Nephron progenitor cell (in vitro differentiated cells): ENCODE measurements at regions not wholly inside any gene's neighbourhood (a gene's known extent, or its start where the extent isn't known, plus 50 kb on each side); places are given as distances from the start of the nearest gene placed in this dataset.

Source experiments
- DNase-seq: peaks from one replicate; pipeline ENCODE4 v3.0.0; 2021
- H3K27ac Mint-ChIP-seq: 2 replicates; pipeline ENCODE4 v1.8.0; 2021; ENCODE audit warnings: mild to moderate bottlenecking, moderate library complexity, mixed read lengths
- H3K27me3 Mint-ChIP-seq: 2 replicates; pipeline ENCODE4 v1.8.0; 2021; ENCODE audit warnings: mild to moderate bottlenecking, low read depth, mixed read lengths; ENCODE audit not compliant: poor library complexity
- H3K36me3 Mint-ChIP-seq: 2 replicates; pipeline ENCODE4 v1.8.0; 2021; ENCODE audit warnings: low read depth, mixed read lengths
- H3K4me1 Mint-ChIP-seq: 2 replicates; pipeline ENCODE4 v1.8.0; 2021; ENCODE audit warnings: mixed read lengths
- H3K4me3 Mint-ChIP-seq: 2 replicates; pipeline ENCODE4 v1.8.0; 2021; ENCODE audit warnings: mild to moderate bottlenecking, moderate library complexity, mixed read lengths
- H3K9me3 Mint-ChIP-seq: 2 replicates; pipeline ENCODE4 v1.8.0; 2021; ENCODE audit warnings: mild to moderate bottlenecking, moderate library complexity, mixed read lengths
- TF ChIP-seq, protein P1 (sequence below): fragments of 200-600 bp; sonication (generic); IDR thresholded peaks from 2 replicates; pipeline ENCODE4 v1.5.0; 2021; ENCODE audit warnings: antibody characterized with exemption

DNA sequence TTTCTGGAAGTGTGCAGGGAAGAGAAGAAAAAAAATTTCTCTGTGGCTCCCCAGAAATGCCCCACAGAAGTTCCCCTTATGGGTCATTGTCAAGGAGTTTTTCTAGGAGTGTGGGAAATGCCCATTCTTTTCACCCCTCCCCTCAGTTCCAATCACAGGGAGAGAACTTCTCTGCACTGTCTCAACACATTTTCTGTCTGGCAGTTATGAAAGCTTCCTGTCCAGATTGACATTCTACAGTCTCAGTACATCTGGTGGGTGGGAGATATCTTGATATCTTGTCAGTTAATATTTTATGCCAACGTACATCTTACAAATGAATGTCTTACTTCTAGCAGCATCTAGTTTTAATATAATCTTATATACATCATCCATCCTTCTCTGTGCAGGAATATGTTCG lies 566.8 kb upstream of the AADAT start:
- no peaks in the 10 kb centered on the region for H3K36me3 Mint-ChIP-seq
- H3K27ac Mint-ChIP-seq: no peak overlapping the region
- TF ChIP-seq, protein P1, sequence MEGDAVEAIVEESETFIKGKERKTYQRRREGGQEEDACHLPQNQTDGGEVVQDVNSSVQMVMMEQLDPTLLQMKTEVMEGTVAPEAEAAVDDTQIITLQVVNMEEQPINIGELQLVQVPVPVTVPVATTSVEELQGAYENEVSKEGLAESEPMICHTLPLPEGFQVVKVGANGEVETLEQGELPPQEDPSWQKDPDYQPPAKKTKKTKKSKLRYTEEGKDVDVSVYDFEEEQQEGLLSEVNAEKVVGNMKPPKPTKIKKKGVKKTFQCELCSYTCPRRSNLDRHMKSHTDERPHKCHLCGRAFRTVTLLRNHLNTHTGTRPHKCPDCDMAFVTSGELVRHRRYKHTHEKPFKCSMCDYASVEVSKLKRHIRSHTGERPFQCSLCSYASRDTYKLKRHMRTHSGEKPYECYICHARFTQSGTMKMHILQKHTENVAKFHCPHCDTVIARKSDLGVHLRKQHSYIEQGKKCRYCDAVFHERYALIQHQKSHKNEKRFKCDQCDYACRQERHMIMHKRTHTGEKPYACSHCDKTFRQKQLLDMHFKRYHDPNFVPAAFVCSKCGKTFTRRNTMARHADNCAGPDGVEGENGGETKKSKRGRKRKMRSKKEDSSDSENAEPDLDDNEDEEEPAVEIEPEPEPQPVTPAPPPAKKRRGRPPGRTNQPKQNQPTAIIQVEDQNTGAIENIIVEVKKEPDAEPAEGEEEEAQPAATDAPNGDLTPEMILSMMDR: no peak
- no peak for DNase-seq
- H3K9me3 Mint-ChIP-seq: no peaks in the 10 kb centered on the region
- no peaks in the 10 kb centered on the region for H3K27me3 Mint-ChIP-seq
- H3K4me3 Mint-ChIP-seq: no peak overlapping the region
- H3K4me1 Mint-ChIP-seq: no peaks in the 10 kb centered on the region

DNA sequence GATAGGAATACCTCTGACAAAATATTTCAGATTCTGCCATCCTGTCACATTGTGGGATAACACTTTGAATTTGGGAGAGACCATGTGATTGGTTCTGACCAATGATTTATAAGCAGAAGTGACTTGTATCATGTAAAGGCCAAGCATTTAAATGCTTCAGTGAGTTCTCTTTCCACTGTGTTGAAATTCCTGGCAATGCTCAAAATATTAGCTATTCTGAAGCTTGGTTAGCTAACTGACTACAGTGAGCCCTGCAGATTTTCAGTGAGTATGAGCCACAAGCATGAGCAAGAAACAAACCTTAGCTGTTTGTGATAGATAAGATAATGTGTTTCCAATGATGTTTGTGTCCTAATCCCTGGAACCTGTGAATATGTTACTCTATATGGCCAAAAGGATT lies 562.8 kb upstream of the AADAT start:
- no peaks in the 10 kb centered on the region for H3K4me1 Mint-ChIP-seq

DNA sequence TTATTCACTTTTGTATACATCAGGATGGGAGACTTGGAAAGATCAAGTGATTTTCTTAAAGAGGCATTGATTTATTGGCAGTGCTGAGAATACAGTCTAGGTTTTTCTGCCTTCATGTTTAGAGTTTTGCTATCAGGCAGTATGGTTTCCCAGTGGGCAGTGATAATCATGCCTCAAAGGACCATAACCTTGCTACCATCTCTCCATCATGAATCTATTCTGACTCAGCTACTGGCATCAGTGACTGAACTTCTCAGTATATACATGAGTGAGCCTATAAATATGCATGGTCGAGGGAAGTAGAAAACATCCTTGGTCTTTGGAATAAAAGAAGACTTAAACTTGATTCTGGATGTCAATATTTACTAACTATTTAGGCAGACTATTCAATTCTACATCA lies 562.0 kb upstream of the AADAT start:
- DNase-seq: no peak
- H3K27ac Mint-ChIP-seq: no peak overlapping the region
- no peaks in the 10 kb centered on the region for H3K4me1 Mint-ChIP-seq
- TF ChIP-seq, protein P1: no peak
- H3K9me3 Mint-ChIP-seq: no peaks in the 10 kb centered on the region
- no peak overlapping the region for H3K4me3 Mint-ChIP-seq
- no peaks in the 10 kb centered on the region for H3K36me3 Mint-ChIP-seq
- H3K27me3 Mint-ChIP-seq: no peaks in the 10 kb centered on the region

More for the DNA sequence above, 562.8 kb upstream of the AADAT start:
- Mint-ChIP-seq H3K36me3 (no peaks in the 10 kb centered on the region), H3K4me3 (no peak overlapping the region), H3K27me3 (no peaks in the 10 kb centered on the region), H3K9me3 (no peaks in the 10 kb centered on the region), H3K27ac (no peak overlapping the region)
- TF ChIP-seq, protein P1: no peak
- no peak for DNase-seq

DNA sequence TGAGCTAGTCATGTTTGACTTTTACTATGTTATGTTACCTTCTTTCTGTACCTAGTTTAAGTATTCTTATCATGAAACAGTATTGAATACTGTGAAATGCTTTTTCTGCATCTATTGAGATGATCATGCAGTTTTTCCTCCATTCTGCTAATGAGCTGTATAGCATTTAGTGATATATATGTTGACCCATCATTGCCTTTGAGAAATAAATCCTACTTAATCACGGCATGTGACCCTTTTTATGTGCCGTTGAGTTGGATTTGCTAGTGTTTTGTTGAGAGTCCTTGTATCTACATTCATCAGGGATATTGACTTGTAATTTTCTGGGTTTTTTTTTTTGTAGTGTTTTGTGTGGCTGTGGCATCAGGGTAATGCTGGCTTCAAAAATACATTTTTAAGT lies 537.7 kb upstream of the AADAT start:
- no peaks in the 10 kb centered on the region for H3K27me3 Mint-ChIP-seq
- no peak overlapping the region for H3K4me3 Mint-ChIP-seq
- no peaks in the 10 kb centered on the region for H3K36me3 Mint-ChIP-seq
- no peak for DNase-seq
- H3K27ac Mint-ChIP-seq: no peak overlapping the region
- TF ChIP-seq, protein P1: no peak
- peaks cover 25% of the 10 kb centered on the region for H3K9me3 Mint-ChIP-seq
- H3K4me1 Mint-ChIP-seq: no peaks in the 10 kb centered on the region

DNA sequence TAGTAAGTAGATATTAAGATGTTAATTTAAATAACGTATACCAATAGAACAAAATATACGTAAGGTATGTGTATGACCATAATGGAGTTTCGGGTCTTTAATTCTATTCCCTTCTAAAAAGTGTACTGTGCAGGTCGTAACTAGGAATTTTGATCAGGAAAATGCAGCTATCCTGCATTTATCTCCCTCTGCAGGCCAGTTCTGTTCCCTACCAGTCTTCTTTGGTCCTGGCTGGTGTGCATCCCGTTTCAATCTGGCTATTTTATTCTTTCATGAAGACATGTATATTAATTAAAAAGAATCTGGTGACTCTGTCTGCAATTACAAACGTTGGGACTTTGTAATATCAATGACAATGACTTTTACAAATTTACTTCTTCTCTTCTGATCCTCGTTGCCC lies 534.1 kb upstream of the AADAT start:
- Mint-ChIP-seq H3K4me3 (no peak overlapping the region), H3K27me3 (no peaks in the 10 kb centered on the region), H3K4me1 (no peaks in the 10 kb centered on the region), H3K9me3 (peaks cover 1% of the 10 kb centered on the region), H3K36me3 (no peaks in the 10 kb centered on the region), H3K27ac (no peak overlapping the region)
- no peak for DNase-seq
- TF ChIP-seq, protein P1: no peak

DNA sequence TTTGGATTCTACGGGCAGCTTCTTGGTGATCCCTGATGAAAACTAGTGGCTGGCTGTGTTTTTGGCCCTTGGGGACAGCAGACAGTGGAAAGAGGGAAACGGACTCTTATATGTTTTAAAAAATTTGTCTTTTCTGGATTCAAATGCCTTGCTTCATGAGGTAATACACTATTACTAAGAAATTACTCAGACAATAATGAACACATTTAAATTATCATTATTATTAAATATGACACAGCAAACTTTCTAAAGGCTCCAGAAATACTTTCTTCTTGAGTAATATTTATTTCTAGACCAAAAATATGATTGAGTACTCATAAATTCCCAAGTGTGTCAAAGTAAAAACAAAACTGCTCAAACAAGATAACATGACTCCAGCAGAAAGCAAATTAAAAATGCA lies 520.7 kb upstream of the AADAT start:
- Mint-ChIP-seq H3K27ac (no peak overlapping the region), H3K27me3 (no peaks in the 10 kb centered on the region), H3K4me1 (no peaks in the 10 kb centered on the region), H3K9me3 (peaks cover 4% of the 10 kb centered on the region), H3K36me3 (no peaks in the 10 kb centered on the region), H3K4me3 (no peak overlapping the region)
- DNase-seq: no peak
- TF ChIP-seq, protein P1: no peak
